ENCODE measurements at regions not wholly inside any gene's neighbourhood (a gene's known extent, or its start where the extent isn't known, plus 50 kb on each side); places are given as distances from the start of the nearest gene placed in this dataset.

DNA sequence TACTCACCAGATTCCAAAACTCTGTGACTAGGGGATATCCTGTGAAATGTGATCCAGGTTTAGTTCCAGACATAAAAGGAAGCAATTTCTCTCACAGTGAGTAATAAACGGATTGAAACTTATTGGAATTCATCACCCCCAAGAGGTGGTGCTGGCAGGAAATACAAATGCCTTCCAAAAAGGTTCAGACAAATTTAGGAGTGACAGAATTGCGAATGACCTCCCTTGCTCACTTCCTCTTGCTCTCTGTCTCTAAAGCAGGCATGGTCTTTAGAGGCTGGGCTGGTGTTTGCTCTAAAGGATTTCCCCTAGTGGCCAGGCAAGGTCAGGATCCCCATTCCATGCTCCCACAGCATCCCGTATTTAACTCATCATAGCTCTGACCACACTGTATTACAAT is 449.4 kb upstream of the PPP2R3A start:
- ATAC-seq (peak; percentile 79), DNase-seq (ENCODE audit: extremely low read depth in 1 of 4, low spot score in 3 of 4) (peak; percentile 6 to 22 (median 10)), FAIRE-seq (no peak)
- Histone ChIP-seq H3K79me2 (ENCODE audit: control insufficient read depth, insufficient read depth, low read length) (no peaks in the 10 kb centered on the region), H3K27ac (ENCODE audit: extremely low read depth, low read depth, low read length) (no peak overlapping the region), H3K27me3 (ENCODE audit: control insufficient read depth in 2 of 2, insufficient read depth in 2 of 2, low read length in 2 of 2) (no peaks in the 10 kb centered on the region), H3K9me1 (ENCODE audit: control insufficient read depth, insufficient read depth, low read length) (no peaks in the 10 kb centered on the region), H4K20me1 (replicated peaks; ENCODE audit: control insufficient read depth, insufficient read depth, low read length) (no peaks in the 10 kb centered on the region), H3K9me3 (replicated peaks; ENCODE audit: control insufficient read depth, insufficient read depth, low read depth, low read length) (no peaks in the 10 kb centered on the region; the same call in 1 of the 2 replicates), H3K36me3 (ENCODE audit: control insufficient read depth, insufficient read depth, low read length) (no peaks in the 10 kb centered on the region), H3K4me1 (replicated peaks in 1 of 2; ENCODE audit: control insufficient read depth in 2 of 2, insufficient read depth in 2 of 2, low read length in 2 of 2) (peaks cover 0 to 13% of the 10 kb centered on the region in 2 experiments; a peak in 3 of 5 replicates), H2AFZ (ENCODE audit: low read depth, low read length) (0 out of 2 replicates have a peak overlapping the region, but pooled peaks have one; percentile 47), H3K4me2 (ENCODE audit: insufficient read depth, low read length) (no peak overlapping the region), H3K9ac (ENCODE audit: insufficient read depth in 1 of 2, low read depth in 2 of 2, low read length in 2 of 2) (no peak overlapping the region), H3K4me3 (no peak overlapping the region)
- intact Hi-C loops (cut with micrococcal nuclease) (no loop called here), in situ Hi-C loops (cut with MboI) (no loop called here)
- 0 out of 2 replicates have a peak, but pooled peaks have one; percentile 20 for TF ChIP-seq SPI1 (IDR thresholded peaks at IDR 0.05; ENCODE audit: borderline replicate concordance, low read depth, low read length)
- TF ChIP-seq, protein P1, sequence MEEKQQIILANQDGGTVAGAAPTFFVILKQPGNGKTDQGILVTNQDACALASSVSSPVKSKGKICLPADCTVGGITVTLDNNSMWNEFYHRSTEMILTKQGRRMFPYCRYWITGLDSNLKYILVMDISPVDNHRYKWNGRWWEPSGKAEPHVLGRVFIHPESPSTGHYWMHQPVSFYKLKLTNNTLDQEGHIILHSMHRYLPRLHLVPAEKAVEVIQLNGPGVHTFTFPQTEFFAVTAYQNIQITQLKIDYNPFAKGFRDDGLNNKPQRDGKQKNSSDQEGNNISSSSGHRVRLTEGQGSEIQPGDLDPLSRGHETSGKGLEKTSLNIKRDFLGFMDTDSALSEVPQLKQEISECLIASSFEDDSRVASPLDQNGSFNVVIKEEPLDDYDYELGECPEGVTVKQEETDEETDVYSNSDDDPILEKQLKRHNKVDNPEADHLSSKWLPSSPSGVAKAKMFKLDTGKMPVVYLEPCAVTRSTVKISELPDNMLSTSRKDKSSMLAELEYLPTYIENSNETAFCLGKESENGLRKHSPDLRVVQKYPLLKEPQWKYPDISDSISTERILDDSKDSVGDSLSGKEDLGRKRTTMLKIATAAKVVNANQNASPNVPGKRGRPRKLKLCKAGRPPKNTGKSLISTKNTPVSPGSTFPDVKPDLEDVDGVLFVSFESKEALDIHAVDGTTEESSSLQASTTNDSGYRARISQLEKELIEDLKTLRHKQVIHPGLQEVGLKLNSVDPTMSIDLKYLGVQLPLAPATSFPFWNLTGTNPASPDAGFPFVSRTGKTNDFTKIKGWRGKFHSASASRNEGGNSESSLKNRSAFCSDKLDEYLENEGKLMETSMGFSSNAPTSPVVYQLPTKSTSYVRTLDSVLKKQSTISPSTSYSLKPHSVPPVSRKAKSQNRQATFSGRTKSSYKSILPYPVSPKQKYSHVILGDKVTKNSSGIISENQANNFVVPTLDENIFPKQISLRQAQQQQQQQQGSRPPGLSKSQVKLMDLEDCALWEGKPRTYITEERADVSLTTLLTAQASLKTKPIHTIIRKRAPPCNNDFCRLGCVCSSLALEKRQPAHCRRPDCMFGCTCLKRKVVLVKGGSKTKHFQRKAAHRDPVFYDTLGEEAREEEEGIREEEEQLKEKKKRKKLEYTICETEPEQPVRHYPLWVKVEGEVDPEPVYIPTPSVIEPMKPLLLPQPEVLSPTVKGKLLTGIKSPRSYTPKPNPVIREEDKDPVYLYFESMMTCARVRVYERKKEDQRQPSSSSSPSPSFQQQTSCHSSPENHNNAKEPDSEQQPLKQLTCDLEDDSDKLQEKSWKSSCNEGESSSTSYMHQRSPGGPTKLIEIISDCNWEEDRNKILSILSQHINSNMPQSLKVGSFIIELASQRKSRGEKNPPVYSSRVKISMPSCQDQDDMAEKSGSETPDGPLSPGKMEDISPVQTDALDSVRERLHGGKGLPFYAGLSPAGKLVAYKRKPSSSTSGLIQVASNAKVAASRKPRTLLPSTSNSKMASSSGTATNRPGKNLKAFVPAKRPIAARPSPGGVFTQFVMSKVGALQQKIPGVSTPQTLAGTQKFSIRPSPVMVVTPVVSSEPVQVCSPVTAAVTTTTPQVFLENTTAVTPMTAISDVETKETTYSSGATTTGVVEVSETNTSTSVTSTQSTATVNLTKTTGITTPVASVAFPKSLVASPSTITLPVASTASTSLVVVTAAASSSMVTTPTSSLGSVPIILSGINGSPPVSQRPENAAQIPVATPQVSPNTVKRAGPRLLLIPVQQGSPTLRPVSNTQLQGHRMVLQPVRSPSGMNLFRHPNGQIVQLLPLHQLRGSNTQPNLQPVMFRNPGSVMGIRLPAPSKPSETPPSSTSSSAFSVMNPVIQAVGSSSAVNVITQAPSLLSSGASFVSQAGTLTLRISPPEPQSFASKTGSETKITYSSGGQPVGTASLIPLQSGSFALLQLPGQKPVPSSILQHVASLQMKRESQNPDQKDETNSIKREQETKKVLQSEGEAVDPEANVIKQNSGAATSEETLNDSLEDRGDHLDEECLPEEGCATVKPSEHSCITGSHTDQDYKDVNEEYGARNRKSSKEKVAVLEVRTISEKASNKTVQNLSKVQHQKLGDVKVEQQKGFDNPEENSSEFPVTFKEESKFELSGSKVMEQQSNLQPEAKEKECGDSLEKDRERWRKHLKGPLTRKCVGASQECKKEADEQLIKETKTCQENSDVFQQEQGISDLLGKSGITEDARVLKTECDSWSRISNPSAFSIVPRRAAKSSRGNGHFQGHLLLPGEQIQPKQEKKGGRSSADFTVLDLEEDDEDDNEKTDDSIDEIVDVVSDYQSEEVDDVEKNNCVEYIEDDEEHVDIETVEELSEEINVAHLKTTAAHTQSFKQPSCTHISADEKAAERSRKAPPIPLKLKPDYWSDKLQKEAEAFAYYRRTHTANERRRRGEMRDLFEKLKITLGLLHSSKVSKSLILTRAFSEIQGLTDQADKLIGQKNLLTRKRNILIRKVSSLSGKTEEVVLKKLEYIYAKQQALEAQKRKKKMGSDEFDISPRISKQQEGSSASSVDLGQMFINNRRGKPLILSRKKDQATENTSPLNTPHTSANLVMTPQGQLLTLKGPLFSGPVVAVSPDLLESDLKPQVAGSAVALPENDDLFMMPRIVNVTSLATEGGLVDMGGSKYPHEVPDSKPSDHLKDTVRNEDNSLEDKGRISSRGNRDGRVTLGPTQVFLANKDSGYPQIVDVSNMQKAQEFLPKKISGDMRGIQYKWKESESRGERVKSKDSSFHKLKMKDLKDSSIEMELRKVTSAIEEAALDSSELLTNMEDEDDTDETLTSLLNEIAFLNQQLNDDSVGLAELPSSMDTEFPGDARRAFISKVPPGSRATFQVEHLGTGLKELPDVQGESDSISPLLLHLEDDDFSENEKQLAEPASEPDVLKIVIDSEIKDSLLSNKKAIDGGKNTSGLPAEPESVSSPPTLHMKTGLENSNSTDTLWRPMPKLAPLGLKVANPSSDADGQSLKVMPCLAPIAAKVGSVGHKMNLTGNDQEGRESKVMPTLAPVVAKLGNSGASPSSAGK (IDR thresholded peaks at IDR 0.05) = no peak
- TF ChIP-seq, protein P2, sequence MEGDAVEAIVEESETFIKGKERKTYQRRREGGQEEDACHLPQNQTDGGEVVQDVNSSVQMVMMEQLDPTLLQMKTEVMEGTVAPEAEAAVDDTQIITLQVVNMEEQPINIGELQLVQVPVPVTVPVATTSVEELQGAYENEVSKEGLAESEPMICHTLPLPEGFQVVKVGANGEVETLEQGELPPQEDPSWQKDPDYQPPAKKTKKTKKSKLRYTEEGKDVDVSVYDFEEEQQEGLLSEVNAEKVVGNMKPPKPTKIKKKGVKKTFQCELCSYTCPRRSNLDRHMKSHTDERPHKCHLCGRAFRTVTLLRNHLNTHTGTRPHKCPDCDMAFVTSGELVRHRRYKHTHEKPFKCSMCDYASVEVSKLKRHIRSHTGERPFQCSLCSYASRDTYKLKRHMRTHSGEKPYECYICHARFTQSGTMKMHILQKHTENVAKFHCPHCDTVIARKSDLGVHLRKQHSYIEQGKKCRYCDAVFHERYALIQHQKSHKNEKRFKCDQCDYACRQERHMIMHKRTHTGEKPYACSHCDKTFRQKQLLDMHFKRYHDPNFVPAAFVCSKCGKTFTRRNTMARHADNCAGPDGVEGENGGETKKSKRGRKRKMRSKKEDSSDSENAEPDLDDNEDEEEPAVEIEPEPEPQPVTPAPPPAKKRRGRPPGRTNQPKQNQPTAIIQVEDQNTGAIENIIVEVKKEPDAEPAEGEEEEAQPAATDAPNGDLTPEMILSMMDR (IDR thresholded peaks at IDR 0.05 in 2 of 3, conservative IDR thresholded peaks at IDR 0.05 in 1 of 3; ENCODE audit: insufficient read depth in 2 of 3, low read depth in 1 of 3, low read length in 3 of 3) = peak in 2 of 3 experiments; percentile 12 to 23; a peak in 1 of 6 replicates
- 9% methylated on average over 3 of the region's 3 CpGs for WGBS (ENCODE audit: insufficient coverage, low coverage, missing lambda C conversion rate)
- BruUV-seq (replicated peaks) = no TSS peak
- ChIA-PET POLR2A (interaction anchor here (0.9 kb wide), 1 partner anchor 12 kb away, joined by 3 read pairs; no protein-coding TSS in a partner anchor), CTCF (ENCODE audit: low intra/inter-chr PET ratio) (no interaction called here)

All from K562 (cell line).